Skin of body (tissue), 1 donor: ENCODE measurements at regions not wholly inside any gene's neighbourhood (a gene's known extent, or its start where the extent isn't known, plus 50 kb on each side); places are given as distances from the start of the nearest gene placed in this dataset.

ENCODE experiments used
- DNase-seq: peaks from one replicate; lab custom pipeline; 2025; lab: John Stamatoyannopoulos, UW

DNA sequence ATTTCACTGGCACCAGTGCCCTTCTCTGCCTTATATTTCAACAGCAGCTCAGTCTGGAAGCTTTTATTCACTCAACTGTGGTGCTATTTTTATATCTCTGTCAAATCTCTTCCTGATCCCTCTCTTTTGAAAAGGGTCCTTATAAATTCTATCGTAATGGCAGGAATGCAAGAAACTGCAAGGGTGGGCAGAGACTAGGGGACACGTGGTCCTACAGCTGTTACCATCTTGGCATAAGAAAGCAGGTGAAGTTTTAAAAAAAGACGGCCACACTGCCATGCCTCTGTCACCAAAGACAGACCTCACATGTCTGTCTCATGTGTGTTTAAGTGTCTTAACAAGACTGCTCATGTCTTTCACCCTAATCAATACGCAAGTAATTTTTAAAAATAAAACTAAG lies 368.4 kb upstream of the CDH11 start:
- DNase-seq, result no peak

DNA sequence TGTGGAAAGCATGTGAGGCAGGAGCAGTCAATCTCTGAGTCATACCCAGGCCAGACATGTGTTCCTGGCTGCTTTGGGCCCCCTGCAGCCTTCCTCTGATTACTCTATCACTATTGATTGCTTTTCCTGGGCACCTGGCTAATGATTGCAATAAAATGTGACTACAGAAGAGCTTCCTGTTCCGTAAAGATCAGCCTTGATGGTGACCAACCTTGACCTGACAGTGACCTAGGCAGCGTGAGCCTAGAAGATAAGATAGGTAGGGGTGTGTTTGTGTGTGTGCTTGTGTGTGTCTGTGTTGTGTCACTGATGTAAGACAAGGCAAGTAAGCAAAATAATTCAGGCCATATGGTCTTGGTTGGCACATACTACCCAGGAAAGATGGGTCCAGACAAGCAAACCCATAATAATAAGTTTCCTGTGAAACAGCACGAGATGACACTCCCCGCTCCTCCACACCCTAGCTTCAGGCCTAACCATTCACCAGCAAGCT lies 367.7 kb upstream of the CDH11 start:
- DNase-seq, result no peak

DNA sequence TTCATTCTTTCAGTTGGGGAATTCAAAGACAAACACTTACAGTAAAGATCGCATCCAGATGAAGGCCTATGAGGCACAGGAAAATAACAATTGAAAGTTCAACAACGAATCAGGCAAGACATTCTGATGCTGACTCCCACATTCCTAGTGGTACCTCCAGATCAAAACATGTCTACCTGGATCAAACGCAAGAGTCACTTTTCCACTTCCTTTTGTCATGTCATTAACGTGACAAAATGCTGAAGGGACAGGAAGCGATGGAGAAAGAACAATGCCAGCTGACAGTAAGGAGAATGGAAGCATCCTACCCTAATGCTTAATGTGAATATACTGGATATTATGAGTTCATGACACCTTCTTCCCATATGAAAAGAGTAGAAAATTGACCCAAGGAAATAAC lies 365.4 kb upstream of the CDH11 start:
- DNase-seq, result no peak

DNA sequence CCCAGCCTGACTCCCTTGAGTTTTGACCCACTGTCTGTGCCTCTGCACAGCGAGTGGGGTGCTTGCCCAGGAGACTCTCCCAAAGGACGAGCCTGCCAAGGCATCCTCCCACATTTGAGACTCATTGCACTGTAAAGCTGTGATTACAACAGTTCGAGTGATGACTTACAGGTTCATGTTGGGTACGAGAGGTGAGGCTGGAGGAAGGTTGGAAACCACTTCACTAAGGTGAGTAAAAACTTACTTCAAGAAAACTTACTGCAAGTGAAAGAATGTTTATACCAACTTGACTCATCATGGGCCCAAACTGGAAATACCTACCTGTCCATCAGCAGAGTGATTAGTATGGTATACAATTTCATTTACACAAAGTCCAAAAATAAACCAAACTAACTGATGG lies 360.1 kb upstream of the CDH11 start:
- no peak for DNase-seq

DNA sequence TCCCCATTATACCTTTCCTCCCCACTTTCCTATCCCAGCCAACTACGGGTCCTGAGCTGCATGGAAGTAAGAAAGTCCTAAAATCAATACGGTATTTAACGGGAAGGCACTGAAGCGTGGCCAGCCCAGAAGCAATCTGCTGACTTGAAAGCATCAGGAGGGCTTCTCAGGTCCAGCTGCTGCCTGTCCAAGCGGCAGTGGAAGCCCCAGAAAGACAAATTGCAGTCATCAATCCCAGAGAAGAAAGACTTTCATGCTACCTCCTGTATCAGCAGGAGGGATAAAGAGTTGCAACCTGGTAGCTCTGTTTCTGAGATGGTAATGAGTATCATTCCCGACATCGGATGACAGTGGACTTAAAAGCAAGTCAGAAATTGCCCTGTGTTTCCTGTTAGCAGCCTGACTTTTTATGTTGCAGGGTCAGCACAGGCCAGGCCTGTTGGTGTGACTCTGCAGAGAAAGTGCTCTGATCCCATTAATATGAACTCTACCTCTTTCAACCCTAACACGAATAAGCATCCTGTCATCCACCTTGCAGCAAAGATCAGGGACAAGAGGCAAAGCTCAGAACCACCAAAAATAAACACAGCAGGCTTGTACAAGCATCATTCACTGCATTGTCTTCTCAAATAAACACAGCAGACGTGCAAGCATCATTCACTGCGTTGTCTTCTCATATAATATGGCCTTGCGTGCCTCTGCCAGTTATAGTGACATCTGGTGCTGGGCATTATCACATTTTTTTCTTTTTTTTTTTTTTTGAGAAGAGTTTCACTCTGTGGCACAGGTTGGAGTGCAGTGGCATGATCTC lies 358.6 kb upstream of the CDH11 start:
- DNase-seq, result no peak

DNA sequence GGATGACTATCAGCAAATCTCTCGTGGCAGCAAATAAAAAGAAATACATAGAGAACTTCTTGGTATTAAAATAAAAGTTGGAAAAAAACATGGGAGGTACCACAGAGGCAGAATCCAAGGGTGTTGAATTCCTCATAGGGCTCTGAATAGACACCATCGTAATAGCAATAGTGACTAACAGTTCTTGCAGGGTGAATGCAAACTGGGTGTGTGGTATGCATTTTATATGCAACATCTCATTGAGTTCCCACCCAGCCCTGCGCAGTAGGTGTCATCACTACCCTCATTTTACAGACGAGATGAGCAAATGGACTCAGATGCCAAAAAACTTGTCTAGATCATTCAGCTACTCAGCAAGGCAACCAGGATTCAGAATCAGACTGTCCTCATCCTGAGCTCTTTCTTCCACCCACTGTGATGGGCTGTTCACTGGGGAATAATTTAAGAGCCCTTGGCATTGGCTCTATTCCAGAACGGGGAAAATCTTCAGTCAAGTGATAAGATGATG lies 354.6 kb upstream of the CDH11 start:
- DNase-seq, result no peak

DNA sequence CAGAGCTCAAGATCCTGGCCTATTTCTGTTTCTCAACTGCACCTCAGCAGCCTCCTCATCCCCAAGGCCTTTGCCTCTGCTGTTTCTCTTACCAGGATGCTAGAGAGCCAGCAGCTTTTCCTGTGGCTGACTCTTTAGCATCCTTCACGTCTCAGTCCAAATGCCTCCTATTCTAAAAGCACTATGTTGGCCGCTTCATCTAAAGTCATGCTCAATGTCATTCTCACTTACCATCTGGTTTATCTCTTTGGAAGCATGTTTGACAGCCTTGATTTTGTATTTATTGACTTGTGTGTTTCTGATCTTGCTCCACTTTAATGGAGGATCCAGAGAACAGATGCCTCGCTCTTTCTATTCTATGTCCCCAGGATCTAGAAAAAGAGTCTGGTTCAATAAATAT lies 351.8 kb upstream of the CDH11 start:
- DNase-seq, result no peak

DNA sequence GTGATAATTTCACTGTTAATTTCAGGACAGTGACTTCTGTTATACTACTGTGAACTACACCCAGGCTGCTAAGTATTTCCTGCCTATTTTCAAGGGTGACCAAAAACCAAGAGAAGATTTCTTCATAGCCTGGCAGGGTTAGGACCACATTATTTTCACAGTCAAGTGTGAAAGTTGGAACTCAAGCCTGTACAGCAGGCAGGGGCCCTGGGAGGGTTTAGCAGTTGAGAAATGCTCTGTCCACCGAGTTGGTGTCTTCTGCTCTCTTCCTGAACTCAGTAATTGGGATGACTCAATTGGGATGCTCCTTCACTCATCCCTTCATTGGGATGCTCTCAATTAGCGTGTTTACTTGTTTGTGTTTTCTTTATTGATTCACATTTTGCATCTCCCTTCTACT lies 347.3 kb upstream of the CDH11 start:
- no peak for DNase-seq

DNA sequence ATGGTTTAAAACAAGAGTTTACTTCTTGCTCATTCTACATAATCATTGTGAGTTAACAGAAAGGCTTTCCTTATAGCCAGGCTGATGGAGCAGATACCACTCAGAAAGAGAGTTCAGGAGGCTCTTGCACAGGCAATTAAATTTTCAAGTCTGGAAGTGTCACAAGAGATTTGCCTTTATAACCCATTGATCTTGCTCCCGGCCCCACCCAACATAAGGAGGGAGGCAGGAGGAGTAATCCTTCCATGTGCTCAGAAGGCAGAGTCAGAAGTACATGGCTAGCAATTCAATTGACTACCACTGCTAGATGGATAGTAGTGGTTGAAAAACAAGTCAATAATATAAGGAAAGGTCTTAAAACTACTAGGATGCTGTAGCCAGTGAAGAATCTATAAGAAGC lies 346.3 kb upstream of the CDH11 start:
- no peak for DNase-seq

DNA sequence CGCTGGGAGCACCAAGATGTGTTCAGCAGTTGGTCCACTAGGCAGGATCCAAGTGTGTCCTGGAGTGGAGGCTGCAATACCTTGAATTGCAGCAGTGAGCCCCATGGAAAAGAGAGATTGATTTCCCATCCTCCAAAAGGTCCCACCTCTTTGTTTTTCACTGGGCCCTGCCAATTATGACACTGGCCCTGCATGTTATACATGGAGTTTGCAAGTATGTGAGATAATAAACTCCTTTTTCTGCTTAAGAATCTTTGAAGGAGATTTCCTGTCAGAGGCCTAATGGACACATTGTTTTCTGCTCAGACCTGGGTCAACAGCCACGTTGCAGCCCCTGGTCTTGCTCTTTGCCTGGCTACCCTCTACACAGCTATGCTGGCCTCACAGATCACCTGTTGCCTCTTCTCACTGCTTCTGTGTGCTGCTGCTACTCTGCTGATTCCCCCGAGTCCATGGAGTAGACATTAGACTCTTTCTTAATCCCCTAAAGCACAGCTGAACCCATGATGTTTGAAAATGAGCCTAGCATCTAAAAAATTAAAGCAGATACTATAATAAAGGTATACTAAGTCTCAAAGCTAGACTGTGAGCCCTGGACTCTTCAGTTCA lies 341.9 kb upstream of the CDH11 start:
- DNase-seq, result no peak

DNA sequence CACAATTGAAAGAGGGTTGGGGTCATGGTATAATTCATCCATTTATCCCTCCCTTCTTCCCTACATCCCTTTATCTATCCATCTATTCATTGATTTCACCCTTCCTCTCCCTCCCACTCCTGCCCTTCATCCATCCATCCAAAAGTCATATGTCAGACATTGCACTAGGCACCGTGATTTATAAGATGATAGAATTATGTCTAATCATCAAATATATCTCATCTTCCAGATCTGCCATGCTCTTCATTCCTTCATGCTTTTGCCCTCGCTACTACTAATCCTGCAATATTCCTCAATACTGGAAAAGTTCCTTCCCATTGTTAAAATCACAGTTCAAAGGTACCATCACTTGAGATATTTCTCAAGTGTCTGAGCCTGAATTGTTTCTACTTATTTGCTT lies 335.2 kb upstream of the CDH11 start:
- no peak for DNase-seq

DNA sequence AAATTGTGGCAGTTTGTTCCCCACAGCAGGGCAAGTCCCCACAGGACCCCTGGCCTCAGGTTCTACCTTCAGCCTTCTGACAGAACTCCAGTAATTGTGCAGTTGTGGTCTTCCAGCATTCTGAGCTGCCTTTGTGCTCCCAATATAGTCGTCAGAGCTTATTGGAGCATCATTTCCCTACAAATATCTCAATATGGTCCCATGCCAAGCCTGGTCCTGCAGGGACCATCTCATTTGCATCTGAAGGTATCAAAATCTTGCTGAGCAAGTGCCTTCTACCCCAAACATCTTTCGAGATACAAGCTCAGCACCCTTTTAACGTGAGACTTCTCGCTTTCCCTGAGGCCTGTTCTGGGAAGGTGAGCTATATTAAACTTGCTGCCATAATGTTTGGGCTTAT lies 333.9 kb upstream of the CDH11 start:
- no peak for DNase-seq

DNA sequence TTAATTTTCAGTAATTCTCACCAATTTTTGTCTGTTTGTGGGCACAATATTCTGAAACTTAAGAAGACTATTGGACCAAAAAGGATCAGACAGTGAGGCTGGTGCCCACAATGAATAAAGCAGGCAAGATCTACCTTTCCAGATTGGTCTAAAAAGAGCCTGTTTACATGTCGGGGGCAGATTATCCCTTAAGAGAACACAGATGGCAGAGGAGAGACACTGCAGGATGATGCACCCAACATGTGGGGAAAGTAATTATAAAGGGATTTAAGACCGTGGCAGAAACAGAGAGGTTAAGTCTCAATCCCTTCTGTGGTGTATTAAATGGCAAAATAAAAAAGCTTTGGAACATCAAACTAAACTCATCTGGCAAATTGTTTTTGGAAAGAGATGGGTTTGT lies 331.8 kb upstream of the CDH11 start:
- no peak for DNase-seq

DNA sequence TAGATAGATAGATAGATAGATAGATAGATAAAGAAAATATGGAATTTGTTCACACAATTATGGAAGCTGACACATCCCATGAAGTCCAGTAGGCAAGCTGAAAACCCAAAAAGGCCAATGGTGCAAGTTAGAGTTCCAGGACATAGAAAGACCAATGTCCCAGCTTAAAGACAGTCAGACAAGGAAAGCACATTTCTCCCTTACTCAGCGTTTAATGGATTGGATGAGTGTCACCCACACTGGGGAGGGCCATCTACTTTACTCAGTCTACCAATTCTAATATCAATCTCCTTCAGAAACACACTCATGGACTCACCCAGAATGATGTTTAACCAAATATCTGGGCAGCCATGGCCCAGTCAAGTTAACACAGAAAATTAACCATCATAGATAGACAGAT lies 327.7 kb upstream of the CDH11 start:
- DNase-seq, result no peak

DNA sequence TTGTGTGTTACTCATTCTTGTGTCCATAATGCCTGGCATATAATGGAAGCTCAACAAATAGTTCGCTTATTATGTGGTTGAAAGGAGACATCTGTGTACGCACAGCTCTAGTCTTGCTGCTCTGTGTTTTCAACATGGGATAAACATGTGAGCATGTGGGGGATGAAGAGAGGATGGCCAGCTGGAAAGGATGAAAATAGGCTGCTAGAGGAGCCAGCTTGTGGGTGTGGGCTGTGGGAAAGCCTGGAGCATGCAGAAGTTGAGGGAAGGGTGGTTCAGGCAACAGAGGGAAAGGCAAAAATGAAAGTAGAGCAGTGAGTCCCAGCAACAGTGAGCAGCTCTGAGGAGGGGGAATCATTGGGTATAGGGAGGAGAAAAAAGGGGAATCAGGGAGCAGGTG lies 324.6 kb upstream of the CDH11 start:
- DNase-seq, result no peak

DNA sequence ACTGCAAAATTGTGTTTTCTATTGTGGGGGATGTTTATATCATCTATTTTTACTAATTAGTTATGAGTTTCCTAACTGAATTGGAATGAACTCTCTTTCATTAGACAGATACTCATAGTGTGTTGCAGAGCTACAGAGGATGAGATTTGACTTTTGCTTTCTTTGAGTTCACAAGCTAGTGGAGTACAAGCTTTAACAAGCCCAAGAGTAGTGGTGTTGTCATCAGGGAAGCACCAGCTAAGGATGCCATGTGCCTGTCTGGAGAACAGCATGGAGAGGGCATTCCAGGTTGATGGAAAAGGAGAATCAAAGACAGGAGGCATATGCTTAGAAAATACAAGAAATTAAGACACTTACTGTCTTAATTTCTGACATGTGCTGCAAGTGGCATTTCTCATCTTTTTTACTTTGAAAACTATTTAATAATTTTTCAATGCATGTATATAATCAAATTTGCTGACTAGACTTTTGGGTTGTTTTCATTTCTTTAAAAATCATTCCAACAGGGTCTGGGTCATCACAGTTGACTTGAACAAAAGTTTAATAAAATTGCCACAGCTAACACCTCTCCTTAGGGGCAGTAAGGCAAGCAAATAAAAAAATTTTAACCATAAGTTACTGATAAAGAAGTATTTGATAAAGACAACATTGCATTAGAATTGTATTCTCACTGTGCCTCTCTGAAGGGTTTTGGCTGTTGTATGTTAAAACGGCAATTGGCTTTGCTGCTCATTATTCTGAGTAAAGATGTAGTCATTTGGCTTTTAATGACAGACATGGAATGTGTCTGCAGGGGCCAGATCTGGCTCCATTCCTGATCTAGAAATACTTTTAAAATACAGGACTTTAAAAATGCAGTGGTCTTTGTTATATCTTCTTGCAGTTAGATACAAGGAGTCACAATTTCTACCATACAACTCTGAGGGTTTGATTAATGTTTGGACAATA lies 323.7 kb upstream of the CDH11 start:
- no peak for DNase-seq

DNA sequence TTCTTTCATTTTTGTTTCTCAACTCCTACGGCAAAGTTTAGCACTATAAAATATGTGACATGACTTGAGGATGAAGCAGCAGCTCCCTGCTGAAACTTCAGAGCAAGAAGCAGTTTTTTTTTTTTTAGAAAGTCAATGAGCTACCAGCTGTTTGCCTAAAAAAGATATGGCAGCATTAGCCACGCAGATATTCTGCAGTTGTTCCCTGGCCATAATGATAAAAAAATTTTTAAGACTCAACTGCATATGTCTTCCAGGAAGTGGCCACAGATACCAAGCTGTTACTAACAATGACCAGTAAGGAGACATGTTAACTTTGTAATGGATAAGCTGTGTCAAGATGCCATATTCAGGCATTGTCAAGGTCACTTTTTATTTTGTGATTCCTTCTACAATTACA lies 319.6 kb upstream of the CDH11 start:
- DNase-seq, result no peak

DNA sequence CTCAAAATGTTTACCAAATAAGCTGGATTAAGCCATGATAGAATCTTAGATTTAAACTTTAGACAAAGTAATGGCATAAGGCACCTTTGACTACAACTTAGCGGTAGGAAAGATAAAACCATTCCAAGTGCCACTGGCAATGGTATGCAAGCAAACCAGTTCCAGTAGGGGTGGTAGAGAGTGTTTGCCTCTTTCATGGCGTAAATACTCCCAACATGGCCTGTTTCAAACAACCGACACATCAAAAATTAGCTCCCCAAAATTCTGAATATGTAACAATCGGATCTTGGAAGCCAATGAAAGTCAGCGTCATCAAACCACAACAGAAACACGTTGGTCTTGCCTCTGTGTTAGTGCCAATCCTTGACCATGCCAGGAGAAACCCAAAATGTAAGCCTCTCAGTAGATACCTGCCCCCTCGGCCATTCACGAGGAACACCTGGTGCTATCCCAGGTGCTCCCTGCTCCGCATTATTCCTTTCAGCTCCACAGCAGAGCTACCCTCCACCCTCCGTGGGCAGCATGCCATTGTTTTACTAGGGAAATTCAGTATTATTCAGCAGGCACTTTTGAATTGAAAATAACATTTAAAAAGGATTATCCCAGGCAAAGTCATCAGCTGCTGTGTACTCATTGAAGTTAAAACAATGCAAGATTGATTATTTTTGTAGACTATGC lies 307.8 kb upstream of the CDH11 start:
- DNase-seq, result no peak

DNA sequence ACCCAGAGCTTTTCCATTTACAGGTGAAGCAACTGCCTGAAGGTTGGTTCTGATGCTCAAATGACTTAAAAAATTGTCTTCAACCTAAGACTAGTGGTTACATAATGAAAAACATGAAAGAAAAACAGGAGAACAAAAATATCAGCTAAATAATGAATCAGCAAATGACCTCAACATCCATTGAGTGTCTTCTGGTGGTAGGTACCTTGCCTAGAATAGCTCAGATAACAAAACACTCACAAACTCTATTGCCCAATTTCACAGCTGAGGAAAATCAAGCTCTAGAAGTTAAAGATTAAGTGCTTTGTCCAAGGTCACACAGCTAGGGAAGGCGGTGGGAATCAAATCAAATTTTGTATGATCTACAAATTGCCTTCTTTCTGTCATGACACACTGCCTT lies 304.6 kb upstream of the CDH11 start:
- DNase-seq, result no peak

DNA sequence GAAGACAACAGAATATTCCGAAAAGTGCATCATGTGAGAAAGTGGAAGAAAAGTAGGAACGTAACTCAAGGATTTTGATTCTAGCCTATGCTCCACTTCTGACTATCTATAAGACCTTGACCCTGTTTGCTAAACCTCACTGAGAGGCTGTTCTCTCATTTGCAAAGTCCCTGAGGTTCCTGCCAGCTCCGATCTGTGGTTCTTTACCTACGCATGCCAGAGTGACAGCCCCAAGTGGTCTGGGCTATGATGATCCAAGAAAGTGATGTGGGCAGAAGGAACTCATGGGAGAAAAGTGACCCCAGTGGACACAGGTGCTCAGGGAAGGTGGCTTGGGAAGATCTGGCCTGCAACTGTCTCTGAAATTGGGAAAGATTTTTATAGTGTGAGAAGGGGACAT lies 301.1 kb upstream of the CDH11 start:
- DNase-seq, result no peak

DNA sequence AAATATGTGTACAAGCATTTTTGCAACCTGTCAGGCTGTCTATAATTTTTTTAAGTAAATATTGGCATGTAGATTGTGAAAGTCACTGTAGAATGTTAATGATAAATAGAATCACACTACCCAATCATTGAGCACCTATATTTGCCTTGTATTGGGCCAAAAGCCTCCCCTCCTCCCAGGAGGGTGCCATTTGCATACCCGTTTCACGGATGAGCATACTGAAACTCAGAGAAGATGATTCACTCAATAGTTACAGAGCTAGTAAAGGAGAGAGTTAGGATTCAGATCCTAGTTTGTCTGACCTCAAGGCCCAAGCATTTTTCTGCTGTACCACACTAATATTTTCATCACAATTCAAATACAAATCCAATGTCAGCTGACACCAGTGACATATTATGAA lies 299.7 kb upstream of the CDH11 start:
- no peak for DNase-seq
